Ovary (tissue), 3 donors: ENCODE measurements at regions not wholly inside any gene's neighbourhood (a gene's known extent, or its start where the extent isn't known, plus 50 kb on each side); places are given as distances from the start of the nearest gene placed in this dataset.

Experiments
- EP300 ChIP-seq: sonication (generic); formaldehyde crosslinking; IDR thresholded peaks from one replicate; pipeline ENCODE4 v1.6.1; 2017; ENCODE audit warnings: antibody characterized with exemption
- POLR2A ChIP-seq: fragments of 450-650 bp; IDR thresholded peaks from one replicate; pipeline ENCODE4 v1.6.1; 2017; ENCODE audit warnings: antibody characterized with exemption, mild to moderate bottlenecking, moderate library complexity
- TF ChIP-seq, protein P1 (sequence below), 3 donors: fragments of 450-650 bp in 2 of 3; fragments of 200-600 bp in 1 of 3; IDR thresholded peaks; one replicate each; pipeline versions ENCODE4 v1.5.1 to v1.8.0; 2016 to 2022; ENCODE audit warnings: antibody characterized with exemption in 3 of 3, mild to moderate bottlenecking in 1 of 3
- donor health status: DM: no; HTN: no; CAD: no.

GRCh38 chr21:20004367-20004766 is 993.8 kb upstream of the NCAM2 start:
- TF ChIP-seq, protein P1, sequence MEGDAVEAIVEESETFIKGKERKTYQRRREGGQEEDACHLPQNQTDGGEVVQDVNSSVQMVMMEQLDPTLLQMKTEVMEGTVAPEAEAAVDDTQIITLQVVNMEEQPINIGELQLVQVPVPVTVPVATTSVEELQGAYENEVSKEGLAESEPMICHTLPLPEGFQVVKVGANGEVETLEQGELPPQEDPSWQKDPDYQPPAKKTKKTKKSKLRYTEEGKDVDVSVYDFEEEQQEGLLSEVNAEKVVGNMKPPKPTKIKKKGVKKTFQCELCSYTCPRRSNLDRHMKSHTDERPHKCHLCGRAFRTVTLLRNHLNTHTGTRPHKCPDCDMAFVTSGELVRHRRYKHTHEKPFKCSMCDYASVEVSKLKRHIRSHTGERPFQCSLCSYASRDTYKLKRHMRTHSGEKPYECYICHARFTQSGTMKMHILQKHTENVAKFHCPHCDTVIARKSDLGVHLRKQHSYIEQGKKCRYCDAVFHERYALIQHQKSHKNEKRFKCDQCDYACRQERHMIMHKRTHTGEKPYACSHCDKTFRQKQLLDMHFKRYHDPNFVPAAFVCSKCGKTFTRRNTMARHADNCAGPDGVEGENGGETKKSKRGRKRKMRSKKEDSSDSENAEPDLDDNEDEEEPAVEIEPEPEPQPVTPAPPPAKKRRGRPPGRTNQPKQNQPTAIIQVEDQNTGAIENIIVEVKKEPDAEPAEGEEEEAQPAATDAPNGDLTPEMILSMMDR (IDR thresholded peaks at IDR 0.05) = no peak
- TF ChIP-seq EP300 = no peak
- TF ChIP-seq POLR2A = no peak
